ENCODE measurements at regions not wholly inside any gene's neighbourhood (a gene's known extent, or its start where the extent isn't known, plus 50 kb on each side); places are given as distances from the start of the nearest gene placed in this dataset.

- no peaks in the 10 kb centered on the region for H3K27me3 Mint-ChIP-seq
- no peak overlapping the region for H3K4me3 Mint-ChIP-seq
- no peak for DNase-seq
- no peaks in the 10 kb centered on the region for H3K4me1 Mint-ChIP-seq (ENCODE audit: low read depth)
- no peaks in the 10 kb centered on the region for H3K9me3 Mint-ChIP-seq
- H3K36me3 Mint-ChIP-seq: no peaks in the 10 kb centered on the region
- ChIA-PET CTCF (no interaction called here), POLR2A (no interaction called here)
- intact Hi-C loops (cut with micrococcal nuclease): no loop called here
- H3K27ac Mint-ChIP-seq: no peak overlapping the region
These were observed 139.5 kb downstream of the KIF18A start for GRCh38 chr11:27968461-27968860.

- Mint-ChIP-seq H3K9me3 (no peaks in the 10 kb centered on the region), H3K36me3 (no peaks in the 10 kb centered on the region)
These were observed 142.4 kb downstream of the KIF18A start for GRCh38 chr11:27965559-27965958.

GRCh38 chr11:27963370-27963769 is 144.6 kb downstream of the KIF18A start:
- Mint-ChIP-seq H3K27me3 (no peaks in the 10 kb centered on the region), H3K27ac (no peak overlapping the region), H3K4me3 (no peak overlapping the region), H3K36me3 (no peaks in the 10 kb centered on the region), H3K9me3 (no peaks in the 10 kb centered on the region), H3K4me1 (ENCODE audit: low read depth) (no peaks in the 10 kb centered on the region)
- DNase-seq: no peak
- POLR2A ChIA-PET: no interaction called here
- CTCF ChIA-PET: no interaction called here
- intact Hi-C loops (cut with micrococcal nuclease): no loop called here

More at GRCh38 chr11:27965559-27965958, 142.4 kb downstream of the KIF18A start:
- CTCF ChIA-PET: no interaction called here
- intact Hi-C loops (cut with micrococcal nuclease): no loop called here
- no peak overlapping the region for H3K4me3 Mint-ChIP-seq
- POLR2A ChIA-PET: no interaction called here
- H3K27ac Mint-ChIP-seq: no peak overlapping the region
- no peak for DNase-seq
- no peaks in the 10 kb centered on the region for H3K27me3 Mint-ChIP-seq
- H3K4me1 Mint-ChIP-seq (ENCODE audit: low read depth): no peaks in the 10 kb centered on the region

GRCh38 chr11:27949951-27950738 is 157.8 kb downstream of the KIF18A start:
- H3K27ac Mint-ChIP-seq: no peak overlapping the region
- POLR2A ChIA-PET: no interaction called here
- CTCF ChIA-PET: no interaction called here

GRCh38 chr11:27945348-27945747 is 162.6 kb downstream of the KIF18A start:
- H3K36me3 Mint-ChIP-seq: no peaks in the 10 kb centered on the region
- DNase-seq: no peak
- intact Hi-C loops (cut with micrococcal nuclease): no loop called here
- H3K27me3 Mint-ChIP-seq: no peaks in the 10 kb centered on the region
- no peak overlapping the region for H3K27ac Mint-ChIP-seq
- H3K4me1 Mint-ChIP-seq (ENCODE audit: low read depth): no peaks in the 10 kb centered on the region
- no peak overlapping the region for H3K4me3 Mint-ChIP-seq
- POLR2A ChIA-PET: no interaction called here
- CTCF ChIA-PET: no interaction called here
- no peaks in the 10 kb centered on the region for H3K9me3 Mint-ChIP-seq

More at GRCh38 chr11:27949951-27950738, 157.8 kb downstream of the KIF18A start:
- DNase-seq: no peak
- Mint-ChIP-seq H3K27me3 (no peaks in the 10 kb centered on the region), H3K4me3 (no peak overlapping the region), H3K9me3 (no peaks in the 10 kb centered on the region), H3K4me1 (ENCODE audit: low read depth) (no peaks in the 10 kb centered on the region), H3K36me3 (no peaks in the 10 kb centered on the region)
- intact Hi-C loops (cut with micrococcal nuclease): no loop called here

GRCh38 chr11:27938011-27938410 is 169.9 kb downstream of the KIF18A start:
- intact Hi-C loops (cut with micrococcal nuclease): no loop called here
- no peak for DNase-seq
- Mint-ChIP-seq H3K27ac (no peak overlapping the region), H3K9me3 (no peaks in the 10 kb centered on the region), H3K4me1 (ENCODE audit: low read depth) (no peaks in the 10 kb centered on the region), H3K27me3 (no peaks in the 10 kb centered on the region), H3K36me3 (no peaks in the 10 kb centered on the region), H3K4me3 (no peak overlapping the region)
- ChIA-PET CTCF (no interaction called here), POLR2A (no interaction called here)

- ChIA-PET POLR2A (no interaction called here), CTCF (no interaction called here)
- intact Hi-C loops (cut with micrococcal nuclease): no loop called here
- Mint-ChIP-seq H3K4me1 (ENCODE audit: low read depth) (no peaks in the 10 kb centered on the region), H3K36me3 (no peaks in the 10 kb centered on the region), H3K4me3 (no peak overlapping the region), H3K27ac (no peak overlapping the region), H3K9me3 (no peaks in the 10 kb centered on the region), H3K27me3 (no peaks in the 10 kb centered on the region)
- DNase-seq: no peak
These were observed 173.2 kb downstream of the KIF18A start for GRCh38 chr11:27934830-27935145.

GRCh38 chr11:27933992-27934829 is 173.7 kb downstream of the KIF18A start:
- intact Hi-C loops (cut with micrococcal nuclease): no loop called here
- H3K4me3 Mint-ChIP-seq: no peak overlapping the region
- H3K4me1 Mint-ChIP-seq (ENCODE audit: low read depth): no peaks in the 10 kb centered on the region
- H3K36me3 Mint-ChIP-seq: no peaks in the 10 kb centered on the region
- no peaks in the 10 kb centered on the region for H3K9me3 Mint-ChIP-seq
- H3K27ac Mint-ChIP-seq: no peak overlapping the region
- ChIA-PET CTCF (no interaction called here), POLR2A (no interaction called here)
- no peaks in the 10 kb centered on the region for H3K27me3 Mint-ChIP-seq
- no peak for DNase-seq

GRCh38 chr11:27931770-27932169 is 176.2 kb downstream of the KIF18A start:
- no peaks in the 10 kb centered on the region for H3K36me3 Mint-ChIP-seq
- H3K4me1 Mint-ChIP-seq (ENCODE audit: low read depth): no peaks in the 10 kb centered on the region
- CTCF ChIA-PET: no interaction called here
- no peak overlapping the region for H3K27ac Mint-ChIP-seq
- POLR2A ChIA-PET: no interaction called here
- H3K9me3 Mint-ChIP-seq: no peaks in the 10 kb centered on the region
- intact Hi-C loops (cut with micrococcal nuclease): no loop called here
- no peak overlapping the region for H3K4me3 Mint-ChIP-seq
- H3K27me3 Mint-ChIP-seq: no peaks in the 10 kb centered on the region
- DNase-seq: no peak

GRCh38 chr11:27930946-27931345 is 177.0 kb downstream of the KIF18A start:
- CTCF ChIA-PET: no interaction called here
- POLR2A ChIA-PET: no interaction called here
- intact Hi-C loops (cut with micrococcal nuclease): no loop called here
- H3K4me3 Mint-ChIP-seq: no peak overlapping the region
- no peak for DNase-seq
- H3K27me3 Mint-ChIP-seq: no peaks in the 10 kb centered on the region
- no peaks in the 10 kb centered on the region for H3K9me3 Mint-ChIP-seq
- H3K4me1 Mint-ChIP-seq (ENCODE audit: low read depth): no peaks in the 10 kb centered on the region
- H3K27ac Mint-ChIP-seq: no peak overlapping the region
- H3K36me3 Mint-ChIP-seq: no peaks in the 10 kb centered on the region

GRCh38 chr11:27928809-27929208 is 179.1 kb downstream of the KIF18A start:
- no peak overlapping the region for H3K27ac Mint-ChIP-seq
- H3K4me3 Mint-ChIP-seq: no peak overlapping the region
- POLR2A ChIA-PET: no interaction called here
- H3K4me1 Mint-ChIP-seq (ENCODE audit: low read depth): no peaks in the 10 kb centered on the region
- CTCF ChIA-PET: no interaction called here
- intact Hi-C loops (cut with micrococcal nuclease): no loop called here
- no peaks in the 10 kb centered on the region for H3K36me3 Mint-ChIP-seq
- no peaks in the 10 kb centered on the region for H3K27me3 Mint-ChIP-seq
- no peak for DNase-seq
- H3K9me3 Mint-ChIP-seq: no peaks in the 10 kb centered on the region

GRCh38 chr11:27926981-27927481 is 180.9 kb downstream of the KIF18A start:
- intact Hi-C loops (cut with micrococcal nuclease): no loop called here
- H3K4me1 Mint-ChIP-seq (ENCODE audit: low read depth): no peaks in the 10 kb centered on the region
- DNase-seq: no peak
- no peaks in the 10 kb centered on the region for H3K36me3 Mint-ChIP-seq
- H3K9me3 Mint-ChIP-seq: no peaks in the 10 kb centered on the region
- no peak overlapping the region for H3K27ac Mint-ChIP-seq
- ChIA-PET CTCF (no interaction called here), POLR2A (no interaction called here)
- H3K27me3 Mint-ChIP-seq: no peaks in the 10 kb centered on the region
- H3K4me3 Mint-ChIP-seq: no peak overlapping the region

GRCh38 chr11:27926486-27926885 is 181.5 kb downstream of the KIF18A start:
- Mint-ChIP-seq H3K27ac (no peak overlapping the region), H3K4me3 (no peak overlapping the region), H3K4me1 (ENCODE audit: low read depth) (no peaks in the 10 kb centered on the region), H3K9me3 (no peaks in the 10 kb centered on the region), H3K36me3 (no peaks in the 10 kb centered on the region), H3K27me3 (no peaks in the 10 kb centered on the region)
- intact Hi-C loops (cut with micrococcal nuclease): no loop called here
- CTCF ChIA-PET: no interaction called here
- no peak for DNase-seq
- POLR2A ChIA-PET: no interaction called here

All from activated CD4-positive, alpha-beta memory T cell treated with anti-CD3 and anti-CD28 coated beads for 36 hours (primary cell).